NT2/D1 (cell line): ENCODE measurements at regions not wholly inside any gene's neighbourhood (a gene's known extent, or its start where the extent isn't known, plus 50 kb on each side); places are given as distances from the start of the nearest gene placed in this dataset.

Experiments used
- SUZ12 ChIP-seq: IDR thresholded peaks from 2 replicates; pipeline ENCODE4 v1.6.1; 2011; ENCODE audit not compliant: insufficient read length, insufficient read depth; ENCODE audit errors: extremely low read depth
- YY1 ChIP-seq: IDR thresholded peaks from 2 replicates; pipeline ENCODE4 v1.6.1; 2011; ENCODE audit not compliant: insufficient read length, insufficient read depth

- no peak for TF ChIP-seq SUZ12
- TF ChIP-seq YY1, result no peak
These were observed 253.8 kb downstream of the CDK5RAP2 start for GRCh38 chr9:120326049-120326693.
